WERI-Rb-1 (cell line): ENCODE measurements at regions not wholly inside any gene's neighbourhood (a gene's known extent, or its start where the extent isn't known, plus 50 kb on each side); places are given as distances from the start of the nearest gene placed in this dataset.
"Not testable (repeated sequence)": the region's sequence is repeated elsewhere in the genome, so short reads cannot be mapped to it uniquely, and the experiment has no call there.

Source experiments
- DNase-seq: peaks from one replicate; pipeline ENCODE4 v3.0.0-alpha.2; 2020
- H3K27ac ChIP-seq: fragments of 250-450 bp; sonication (Bioruptor Pico); 2 replicates; pipeline ENCODE4 v1.5.1; 2020; ENCODE audit warnings: mild to moderate bottlenecking, moderate library complexity
- H3K27me3 ChIP-seq: fragments of 250-450 bp; sonication (Bioruptor Pico); 2 replicates; pipeline ENCODE4 v1.5.1; 2021; ENCODE audit warnings: mild to moderate bottlenecking, low read depth, moderate library complexity; ENCODE audit not compliant: insufficient read depth, severe bottlenecking
- H3K36me3 ChIP-seq: fragments of 250-450 bp; sonication (Bioruptor Pico); 2 replicates; pipeline ENCODE4 v1.5.1; 2020; ENCODE audit warnings: mild to moderate bottlenecking, moderate library complexity
- H3K4me3 ChIP-seq: 2 replicates; pipeline ENCODE4 v1.5.1; 2011; ENCODE audit warnings: low read depth, mild to moderate bottlenecking, control low read depth, low read length
- H3K9me3 ChIP-seq: fragments of 250-450 bp; sonication (Bioruptor Pico); 2 replicates; pipeline ENCODE4 v1.5.1; 2021; ENCODE audit warnings: mild to moderate bottlenecking, moderate library complexity; ENCODE audit not compliant: severe bottlenecking
- CTCF ChIP-seq: IDR thresholded peaks from 2 replicates; pipeline ENCODE4 v1.5.1; 2011; ENCODE audit warnings: low read depth, mild to moderate bottlenecking, control low read depth, inconsistent platforms, low read length

- DNase-seq = no peak
- no peaks in the 10 kb centered on the region for H3K27me3 ChIP-seq
These were observed 2371.8 kb downstream of the PCDH7 start for GRCh38 chr4:33091961-33092360.

GRCh38 chr4:33104273-33104672 lies 2384.1 kb downstream of the PCDH7 start:
- H3K36me3 ChIP-seq = no peaks in the 10 kb centered on the region
- H3K4me3 ChIP-seq = no peak overlapping the region
- no peak for DNase-seq
- no peaks in the 10 kb centered on the region for H3K9me3 ChIP-seq
- no peaks in the 10 kb centered on the region for H3K27me3 ChIP-seq
- no peak overlapping the region for H3K27ac ChIP-seq
- TF ChIP-seq CTCF = no peak

More at GRCh38 chr4:33091961-33092360, 2371.8 kb downstream of the PCDH7 start:
- H3K4me3 ChIP-seq = no peak overlapping the region
- no peaks in the 10 kb centered on the region for H3K36me3 ChIP-seq
- H3K27ac ChIP-seq = no peak overlapping the region
- H3K9me3 ChIP-seq = no peaks in the 10 kb centered on the region
- no peak for TF ChIP-seq CTCF

- TF ChIP-seq CTCF = no peak
- H3K9me3 ChIP-seq = no peaks in the 10 kb centered on the region
- no peak overlapping the region for H3K4me3 ChIP-seq
- DNase-seq = no peak
- no peak overlapping the region for H3K27ac ChIP-seq
- no peaks in the 10 kb centered on the region for H3K36me3 ChIP-seq
- H3K27me3 ChIP-seq = no peaks in the 10 kb centered on the region
These were observed 2387.6 kb downstream of the PCDH7 start for GRCh38 chr4:33107814-33108213.

- no peak overlapping the region for H3K27ac ChIP-seq
These were observed 2390.9 kb downstream of the PCDH7 start for GRCh38 chr4:33111117-33111516.

GRCh38 chr4:33116871-33117270 lies 2396.7 kb downstream of the PCDH7 start:
- Histone ChIP-seq H3K9me3 (no peaks in the 10 kb centered on the region), H3K27ac (no peak overlapping the region), H3K4me3 (no peak overlapping the region), H3K27me3 (no peaks in the 10 kb centered on the region), H3K36me3 (no peaks in the 10 kb centered on the region)
- no peak for DNase-seq
- TF ChIP-seq CTCF = no peak

More at GRCh38 chr4:33111117-33111516, 2390.9 kb downstream of the PCDH7 start:
- no peak overlapping the region for H3K4me3 ChIP-seq
- no peak for TF ChIP-seq CTCF
- H3K36me3 ChIP-seq = no peaks in the 10 kb centered on the region
- no peak for DNase-seq
- H3K27me3 ChIP-seq = no peaks in the 10 kb centered on the region
- no peaks in the 10 kb centered on the region for H3K9me3 ChIP-seq

GRCh38 chr4:33126002-33126401 lies 2405.8 kb downstream of the PCDH7 start:
- no peak for DNase-seq
- no peaks in the 10 kb centered on the region for H3K9me3 ChIP-seq
- H3K36me3 ChIP-seq = no peaks in the 10 kb centered on the region
- H3K27me3 ChIP-seq = no peaks in the 10 kb centered on the region
- TF ChIP-seq CTCF = no peak
- H3K27ac ChIP-seq = no peak overlapping the region
- H3K4me3 ChIP-seq = no peak overlapping the region

- H3K27ac ChIP-seq, H3K9me3 ChIP-seq, DNase-seq, H3K36me3 ChIP-seq, H3K4me3 ChIP-seq, H3K27me3 ChIP-seq: not testable (repeated sequence)
These were observed 2410.5 kb downstream of the PCDH7 start for GRCh38 chr4:33130662-33131061.
